ENCODE measurements at regions not wholly inside any gene's neighbourhood (a gene's known extent, or its start where the extent isn't known, plus 50 kb on each side); places are given as distances from the start of the nearest gene placed in this dataset.
A peak's percentile ranks its signal among the peaks of the same experiment; 100 is the strongest.

GRCh38 chr7:32171248-32171647 lies 101.0 kb upstream of the PDE1C start:
- no peak for DNase-seq

GRCh38 chr7:32170838-32171237 lies 100.6 kb upstream of the PDE1C start:
- no peak for DNase-seq

- no peak for DNase-seq
Measured at GRCh38 chr7:32169228-32169627, 99.0 kb upstream of the PDE1C start.

- DNase-seq, result no peak
Measured at GRCh38 chr7:32167815-32168214, 97.6 kb upstream of the PDE1C start.

GRCh38 chr7:32167256-32167655 lies 97.0 kb upstream of the PDE1C start:
- DNase-seq, result no peak

- DNase-seq, result peak; percentile 2
Measured at GRCh38 chr7:32164341-32164996, 94.3 kb upstream of the PDE1C start.

- DNase-seq, result no peak
Measured at GRCh38 chr7:32163896-32164295, 93.7 kb upstream of the PDE1C start.

GRCh38 chr7:32163141-32163806 lies 93.1 kb upstream of the PDE1C start:
- no peak for DNase-seq

- DNase-seq, result no peak
Measured at GRCh38 chr7:32161708-32162107, 91.5 kb upstream of the PDE1C start.

- DNase-seq, result no peak
Measured at GRCh38 chr7:32158751-32159745, 88.8 kb upstream of the PDE1C start.

- DNase-seq, result no peak
Measured at GRCh38 chr7:32158076-32158475, 87.9 kb upstream of the PDE1C start.

GRCh38 chr7:32155712-32156111 lies 85.5 kb upstream of the PDE1C start:
- no peak for DNase-seq

- no peak for DNase-seq
Measured at GRCh38 chr7:32154797-32155196, 84.6 kb upstream of the PDE1C start.

GRCh38 chr7:32153006-32153405 lies 82.8 kb upstream of the PDE1C start:
- DNase-seq, result no peak

- DNase-seq, result no peak
Measured at GRCh38 chr7:32152576-32152975, 82.4 kb upstream of the PDE1C start.

GRCh38 chr7:32150589-32150988 lies 80.4 kb upstream of the PDE1C start:
- DNase-seq, result no peak

GRCh38 chr7:32150039-32150438 lies 79.8 kb upstream of the PDE1C start:
- no peak for DNase-seq

- DNase-seq, result no peak
Measured at GRCh38 chr7:32147546-32148268, 77.5 kb upstream of the PDE1C start.

GRCh38 chr7:32145911-32146310 lies 75.7 kb upstream of the PDE1C start:
- no peak for DNase-seq

- no peak for DNase-seq
Measured at GRCh38 chr7:32144676-32145075, 74.5 kb upstream of the PDE1C start.

GRCh38 chr7:32143301-32143700 lies 73.1 kb upstream of the PDE1C start:
- no peak for DNase-seq

GRCh38 chr7:32142649-32143048 lies 72.4 kb upstream of the PDE1C start:
- no peak for DNase-seq
